ENCODE measurements at regions not wholly inside any gene's neighbourhood (a gene's known extent, or its start where the extent isn't known, plus 50 kb on each side); places are given as distances from the start of the nearest gene placed in this dataset.

- TF ChIP-seq, protein P1, sequence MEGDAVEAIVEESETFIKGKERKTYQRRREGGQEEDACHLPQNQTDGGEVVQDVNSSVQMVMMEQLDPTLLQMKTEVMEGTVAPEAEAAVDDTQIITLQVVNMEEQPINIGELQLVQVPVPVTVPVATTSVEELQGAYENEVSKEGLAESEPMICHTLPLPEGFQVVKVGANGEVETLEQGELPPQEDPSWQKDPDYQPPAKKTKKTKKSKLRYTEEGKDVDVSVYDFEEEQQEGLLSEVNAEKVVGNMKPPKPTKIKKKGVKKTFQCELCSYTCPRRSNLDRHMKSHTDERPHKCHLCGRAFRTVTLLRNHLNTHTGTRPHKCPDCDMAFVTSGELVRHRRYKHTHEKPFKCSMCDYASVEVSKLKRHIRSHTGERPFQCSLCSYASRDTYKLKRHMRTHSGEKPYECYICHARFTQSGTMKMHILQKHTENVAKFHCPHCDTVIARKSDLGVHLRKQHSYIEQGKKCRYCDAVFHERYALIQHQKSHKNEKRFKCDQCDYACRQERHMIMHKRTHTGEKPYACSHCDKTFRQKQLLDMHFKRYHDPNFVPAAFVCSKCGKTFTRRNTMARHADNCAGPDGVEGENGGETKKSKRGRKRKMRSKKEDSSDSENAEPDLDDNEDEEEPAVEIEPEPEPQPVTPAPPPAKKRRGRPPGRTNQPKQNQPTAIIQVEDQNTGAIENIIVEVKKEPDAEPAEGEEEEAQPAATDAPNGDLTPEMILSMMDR (IDR thresholded peaks at IDR 0.05 in 2 of 3, conservative IDR thresholded peaks at IDR 0.05 in 1 of 3; ENCODE audit: borderline replicate concordance in 1 of 3, insufficient read depth in 1 of 3, low read depth in 2 of 3, low read length in 2 of 3): no peak
- no peak for TF ChIP-seq CBX3 (IDR thresholded peaks at IDR 0.05; ENCODE audit: low read depth)
- no peak for TF ChIP-seq EZH2 (IDR thresholded peaks at IDR 0.05)
- TF ChIP-seq CEBPB (IDR thresholded peaks at IDR 0.05; ENCODE audit: low read depth): no peak
- no peak for TF ChIP-seq POLR2A (IDR thresholded peaks at IDR 0.05; ENCODE audit: borderline replicate concordance, extremely low read depth, insufficient read depth, insufficient read length)
- TF ChIP-seq EZH2phosphoT487 (IDR thresholded peaks at IDR 0.05; ENCODE audit: borderline replicate concordance): no peak
- TF ChIP-seq RAD21 (IDR thresholded peaks at IDR 0.05; ENCODE audit: low read depth): no peak
- TF ChIP-seq FOSL1 (IDR thresholded peaks at IDR 0.05; ENCODE audit: low read depth): no peak
These were observed 114.1 kb upstream of the NPY2R start for GRCh38 chr4:155094201-155094820.

Data from HCT116 (cell line).